ENCODE measurements at regions not wholly inside any gene's neighbourhood (a gene's known extent, or its start where the extent isn't known, plus 50 kb on each side); places are given as distances from the start of the nearest gene placed in this dataset.

DNA sequence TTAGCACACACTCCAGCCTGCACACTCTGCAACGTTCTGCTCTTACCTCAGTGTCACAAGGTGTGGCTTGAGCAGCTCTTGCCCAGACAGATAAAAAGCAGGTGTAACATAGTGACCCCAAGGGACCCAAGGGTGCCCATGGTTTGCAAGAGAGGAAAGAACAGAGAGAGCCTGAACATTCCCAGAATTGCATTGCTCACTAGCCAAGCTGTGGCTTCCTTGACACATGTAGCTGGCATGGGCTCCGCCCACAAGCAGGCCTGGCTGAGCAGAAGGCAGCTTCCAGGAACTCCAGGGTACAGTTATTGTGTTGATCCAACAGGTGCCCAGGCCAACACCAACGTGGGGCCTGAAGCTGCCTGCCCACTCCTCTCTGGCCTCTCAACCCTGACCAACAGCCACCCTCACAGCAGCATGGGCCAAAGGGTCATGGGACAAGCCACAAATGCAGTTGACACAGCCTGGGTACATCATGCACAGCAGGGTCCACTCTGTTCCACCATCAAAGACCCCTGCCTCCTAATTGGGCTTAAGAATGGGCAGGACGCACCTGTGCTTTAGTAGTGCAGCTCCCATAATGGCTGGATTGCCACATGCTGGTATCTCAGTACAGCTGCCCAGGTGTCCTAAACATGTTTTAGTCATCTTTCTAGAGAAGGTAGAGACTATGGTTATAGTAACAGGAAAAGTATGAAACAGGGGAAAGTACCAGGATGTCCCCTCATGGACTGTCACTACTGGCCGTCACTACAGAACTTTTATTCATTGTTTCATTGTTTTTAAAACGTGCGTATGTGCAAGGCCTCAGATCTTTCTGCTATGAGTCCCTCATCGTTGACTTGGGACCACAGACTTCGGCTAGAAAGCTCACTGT is 73.7 kb upstream of the ACSL1 start:
- DNase-seq (ENCODE audit: low spot score) = no peak
- WGBS (ENCODE audit: low lambda C conversion rate, missing lambda C conversion rate) = 90% methylated on average over 9 of the region's 9 CpGs
- no peaks in the 10 kb centered on the region for H3K9me2 ChIP-seq (replicated peaks; ENCODE audit: insufficient read depth)

GRCh38 chr4:184900184-184900583 is 74.4 kb upstream of the ACSL1 start:
- WGBS (ENCODE audit: low lambda C conversion rate, missing lambda C conversion rate) = 95% methylated on average over 6 of the region's 6 CpGs
- Histone ChIP-seq H4K20me1 (ENCODE audit: insufficient read depth, poor library complexity, severe bottlenecking) (no peaks in the 10 kb centered on the region), H3K4me2 (no peak overlapping the region), H3K4me3 (no peak overlapping the region), H3K79me2 (no peaks in the 10 kb centered on the region), H3K36me3 (replicated peaks; ENCODE audit: insufficient read depth, low read depth) (no peaks in the 10 kb centered on the region), H3K27me3 (no peaks in the 10 kb centered on the region), H2AFZ (no peak overlapping the region), H3K27ac (no peak overlapping the region), H3K4me1 (ENCODE audit: insufficient read depth) (no peaks in the 10 kb centered on the region), H3K9me3 (ENCODE audit: low read depth) (no peaks in the 10 kb centered on the region), H3K9me2 (replicated peaks; ENCODE audit: insufficient read depth) (no peaks in the 10 kb centered on the region)
- DNase-seq (ENCODE audit: low spot score) = no peak
- TF ChIP-seq EZH2phosphoT487 (IDR thresholded peaks at IDR 0.05; ENCODE audit: low read depth, severe bottlenecking, unreplicated experiment) = no peak
- no peak for TF ChIP-seq EZH2 (IDR thresholded peaks at IDR 0.05; ENCODE audit: borderline replicate concordance)
- TF ChIP-seq CTCF (IDR thresholded peaks at IDR 0.05; ENCODE audit: poor library complexity) = no peak

More for the DNA sequence above, 73.7 kb upstream of the ACSL1 start:
- Histone ChIP-seq H2AFZ (no peak overlapping the region), H3K27ac (no peak overlapping the region), H3K4me2 (no peak overlapping the region), H3K4me3 (no peak overlapping the region), H3K27me3 (no peaks in the 10 kb centered on the region), H4K20me1 (ENCODE audit: insufficient read depth, poor library complexity, severe bottlenecking) (no peaks in the 10 kb centered on the region), H3K79me2 (no peaks in the 10 kb centered on the region), H3K9me3 (ENCODE audit: low read depth) (no peaks in the 10 kb centered on the region), H3K36me3 (replicated peaks; ENCODE audit: insufficient read depth, low read depth) (no peaks in the 10 kb centered on the region), H3K4me1 (ENCODE audit: insufficient read depth) (no peaks in the 10 kb centered on the region)
- TF ChIP-seq EZH2phosphoT487 (IDR thresholded peaks at IDR 0.05; ENCODE audit: low read depth, severe bottlenecking, unreplicated experiment) (no peak), CTCF (IDR thresholded peaks at IDR 0.05; ENCODE audit: poor library complexity) (no peak), EZH2 (IDR thresholded peaks at IDR 0.05; ENCODE audit: borderline replicate concordance) (no peak)

- no peaks in the 10 kb centered on the region for H3K79me2 ChIP-seq
- no peaks in the 10 kb centered on the region for H3K27me3 ChIP-seq
- H3K4me2 ChIP-seq = no peak overlapping the region
- H3K27ac ChIP-seq = no peak overlapping the region
- no peaks in the 10 kb centered on the region for H4K20me1 ChIP-seq (ENCODE audit: insufficient read depth, poor library complexity, severe bottlenecking)
- DNase-seq (ENCODE audit: low spot score) = no peak
- WGBS (ENCODE audit: low lambda C conversion rate, missing lambda C conversion rate) = 94% methylated on average over 2 of the region's 2 CpGs
- H3K4me1 ChIP-seq (ENCODE audit: insufficient read depth) = no peaks in the 10 kb centered on the region
- H3K9me3 ChIP-seq (ENCODE audit: low read depth) = no peaks in the 10 kb centered on the region
- no peak overlapping the region for H2AFZ ChIP-seq
- no peak for TF ChIP-seq EZH2 (IDR thresholded peaks at IDR 0.05; ENCODE audit: borderline replicate concordance)
- no peak for TF ChIP-seq EZH2phosphoT487 (IDR thresholded peaks at IDR 0.05; ENCODE audit: low read depth, severe bottlenecking, unreplicated experiment)
- TF ChIP-seq CTCF (IDR thresholded peaks at IDR 0.05; ENCODE audit: poor library complexity) = no peak
- H3K9me2 ChIP-seq (replicated peaks; ENCODE audit: insufficient read depth) = no peaks in the 10 kb centered on the region
- no peaks in the 10 kb centered on the region for H3K36me3 ChIP-seq (replicated peaks; ENCODE audit: insufficient read depth, low read depth)
- no peak overlapping the region for H3K4me3 ChIP-seq
Measured at GRCh38 chr4:184902550-184902949, 76.8 kb upstream of the ACSL1 start.
